GM12878 (cell line): ENCODE measurements at regions not wholly inside any gene's neighbourhood (a gene's known extent, or its start where the extent isn't known, plus 50 kb on each side); places are given as distances from the start of the nearest gene placed in this dataset.

Experiments
- ATAC-seq: fragments of 200-7000 bp; cut with Tn5 transposase; 3 replicates; pipeline ENCODE4 v1.9.1; 2020; ENCODE audit warnings: mild to moderate bottlenecking, moderate library complexity
- BruUV-seq: library from RNA; stranded (reverse); fragments of 400-500 nt; replicated peaks from 2 replicates; lab custom pipeline; 2021; lab: Mats Ljungman, UMichigan
- CTCF ChIA-PET: fragments of 300-600 bp; sonication (Branson Sonifier 250); formaldehyde crosslinking; extraction: SDS; loops from one replicate; lab custom pipeline; 2021; ENCODE audit warnings: inconsistent platforms; lab: Yijun Ruan, JAX
- POLR2A ChIA-PET: fragments of 350-600 bp; formaldehyde crosslinking; extraction: SDS; loops from one replicate; lab custom pipeline; 2021; ENCODE audit warnings: inconsistent platforms; lab: Charles Lee
- RAD21 ChIA-PET: fragments of 300-600 bp; sonication (Branson Sonifier 250); formaldehyde crosslinking; loops from one replicate; lab custom pipeline; 2023; ENCODE audit warnings: antibody characterized with exemption; ENCODE audit not compliant: unreplicated experiment; lab: Charles Lee
- SMC1A ChIA-PET: fragments of 300-600 bp; sonication (Branson Sonifier 250); formaldehyde crosslinking; loops from one replicate; lab custom pipeline; 2023; ENCODE audit not compliant: unreplicated experiment, uncharacterized antibody; lab: Charles Lee
- DNase-seq: peaks from one replicate; pipeline ENCODE4 v3.0.0-alpha.2; 2011; ENCODE audit warnings: low read depth, low spot score
- FAIRE-seq: peaks from 3 replicates; lab custom pipeline; 2011; peaks lifted over from hg19 to GRCh38; lab: Jason Lieb, UNC
- H2AFZ ChIP-seq: 2 replicates; pipeline ENCODE4 v1.6.0; 2011; ENCODE audit warnings: low read depth, low read length, control low read depth; ENCODE audit not compliant: control insufficient read depth
- H3K27ac ChIP-seq: 2 replicates; pipeline ENCODE4 v1.5.1; 2011; ENCODE audit warnings: control low read depth; ENCODE audit not compliant: control insufficient read depth, insufficient read depth
- H3K27me3 ChIP-seq, 2 experiments: replicated peaks in 1 of 2; 2 replicates each; pipeline versions ENCODE4 v1.6.0 to v1.6.1; 2011; ENCODE audit warnings: low read length in 1 of 2; ENCODE audit not compliant: control insufficient read depth in 2 of 2, insufficient read depth in 2 of 2
- H3K36me3 ChIP-seq, 2 experiments: 2 replicates each; pipeline ENCODE4 v1.5.1; 2011; ENCODE audit warnings: low read length in 1 of 2; ENCODE audit not compliant: control insufficient read depth in 2 of 2, insufficient read depth in 2 of 2
- H3K4me1 ChIP-seq: 2 replicates; pipeline ENCODE4 v1.6.1; 2011; ENCODE audit warnings: mild to moderate bottlenecking, low read length, moderate library complexity, mixed read lengths; ENCODE audit not compliant: control insufficient read depth, insufficient read depth
- H3K4me2 ChIP-seq: 2 replicates; pipeline ENCODE4 v1.6.0; 2011; ENCODE audit warnings: control low read depth; ENCODE audit not compliant: control insufficient read depth, insufficient read depth
- H3K4me3 ChIP-seq: fragments of 200-600 bp; sonication (generic); 2 replicates; pipeline ENCODE4 v1.5.1; 2016
- H3K79me2 ChIP-seq: 2 replicates; pipeline ENCODE4 v1.6.0; 2011; ENCODE audit warnings: low read length; ENCODE audit not compliant: control insufficient read depth, insufficient read depth
- H3K9ac ChIP-seq: 2 replicates; pipeline ENCODE4 v1.8.0; 2011; ENCODE audit warnings: low read length, control low read depth, mixed read lengths; ENCODE audit not compliant: control insufficient read depth, insufficient read depth
- H3K9me3 ChIP-seq: replicated peaks from 3 replicates; pipeline ENCODE4 v1.5.1; 2011; ENCODE audit warnings: mild to moderate bottlenecking, low read length; ENCODE audit not compliant: control insufficient read depth, insufficient read depth
- H4K20me1 ChIP-seq: 2 replicates; pipeline ENCODE4 v1.6.0; 2011; ENCODE audit not compliant: control insufficient read depth, insufficient read depth
- NFYA ChIP-seq: IDR thresholded peaks from 2 replicates; pipeline ENCODE4 v1.6.1; 2011; ENCODE audit warnings: low read depth, mild to moderate bottlenecking, low read length, improper control_type of control experiment, borderline replicate concordance
- NRF1 ChIP-seq: conservative IDR thresholded peaks from 2 replicates; pipeline ENCODE4 v1.6.1; 2011; ENCODE audit warnings: mild to moderate bottlenecking, low read depth, low read length, improper control_type of control experiment
- PAX8 ChIP-seq: fragments of 450-650 bp; IDR thresholded peaks from 2 replicates; pipeline ENCODE4 v1.6.1; 2017; ENCODE audit warnings: mild to moderate bottlenecking, moderate library complexity
- SPI1 ChIP-seq: IDR thresholded peaks from 2 replicates; pipeline ENCODE4 v1.6.1; 2011; ENCODE audit warnings: low read depth, mild to moderate bottlenecking, low read length, moderate library complexity, borderline replicate concordance; ENCODE audit not compliant: insufficient read depth
- ZNF384 ChIP-seq: IDR thresholded peaks from 2 replicates; pipeline ENCODE4 v1.6.1; 2012; ENCODE audit warnings: low read depth, mild to moderate bottlenecking, low read length, improper control_type of control experiment, borderline replicate concordance
- WGBS: methylation state at CpG from one replicate; pipeline ENCODE4 v1.1.6; 2016; ENCODE audit warnings: low lambda C conversion rate; ENCODE audit not compliant: insufficient replicate concordance, insufficient coverage; ENCODE audit errors: missing lambda C conversion rate; 5-methylcytosine and 5-hydroxymethylcytosine counted together
- in situ Hi-C: fragments of 300-500 bp; cut with MboI; formaldehyde crosslinking; loops from 9 replicates; pipeline ENCODE4 v1.14.3; 2018; ENCODE audit warnings: mixed read lengths
- intact Hi-C: fragments of 100-400 bp; cut with micrococcal nuclease; formaldehyde crosslinking; loops from one replicate; pipeline ENCODE4 v1.14.2; 2022; ENCODE audit not compliant: unreplicated experiment
- TF ChIP-seq, protein P1 (sequence below): fragments of 450-650 bp; IDR thresholded peaks from 2 replicates; pipeline ENCODE4 v1.6.1; 2016; ENCODE audit warnings: mild to moderate bottlenecking, moderate library complexity, borderline replicate concordance

GRCh38 chr4:85358831-85359230, 116.1 kb upstream of the ARHGAP24 start (continued):
- TF ChIP-seq, protein P1, sequence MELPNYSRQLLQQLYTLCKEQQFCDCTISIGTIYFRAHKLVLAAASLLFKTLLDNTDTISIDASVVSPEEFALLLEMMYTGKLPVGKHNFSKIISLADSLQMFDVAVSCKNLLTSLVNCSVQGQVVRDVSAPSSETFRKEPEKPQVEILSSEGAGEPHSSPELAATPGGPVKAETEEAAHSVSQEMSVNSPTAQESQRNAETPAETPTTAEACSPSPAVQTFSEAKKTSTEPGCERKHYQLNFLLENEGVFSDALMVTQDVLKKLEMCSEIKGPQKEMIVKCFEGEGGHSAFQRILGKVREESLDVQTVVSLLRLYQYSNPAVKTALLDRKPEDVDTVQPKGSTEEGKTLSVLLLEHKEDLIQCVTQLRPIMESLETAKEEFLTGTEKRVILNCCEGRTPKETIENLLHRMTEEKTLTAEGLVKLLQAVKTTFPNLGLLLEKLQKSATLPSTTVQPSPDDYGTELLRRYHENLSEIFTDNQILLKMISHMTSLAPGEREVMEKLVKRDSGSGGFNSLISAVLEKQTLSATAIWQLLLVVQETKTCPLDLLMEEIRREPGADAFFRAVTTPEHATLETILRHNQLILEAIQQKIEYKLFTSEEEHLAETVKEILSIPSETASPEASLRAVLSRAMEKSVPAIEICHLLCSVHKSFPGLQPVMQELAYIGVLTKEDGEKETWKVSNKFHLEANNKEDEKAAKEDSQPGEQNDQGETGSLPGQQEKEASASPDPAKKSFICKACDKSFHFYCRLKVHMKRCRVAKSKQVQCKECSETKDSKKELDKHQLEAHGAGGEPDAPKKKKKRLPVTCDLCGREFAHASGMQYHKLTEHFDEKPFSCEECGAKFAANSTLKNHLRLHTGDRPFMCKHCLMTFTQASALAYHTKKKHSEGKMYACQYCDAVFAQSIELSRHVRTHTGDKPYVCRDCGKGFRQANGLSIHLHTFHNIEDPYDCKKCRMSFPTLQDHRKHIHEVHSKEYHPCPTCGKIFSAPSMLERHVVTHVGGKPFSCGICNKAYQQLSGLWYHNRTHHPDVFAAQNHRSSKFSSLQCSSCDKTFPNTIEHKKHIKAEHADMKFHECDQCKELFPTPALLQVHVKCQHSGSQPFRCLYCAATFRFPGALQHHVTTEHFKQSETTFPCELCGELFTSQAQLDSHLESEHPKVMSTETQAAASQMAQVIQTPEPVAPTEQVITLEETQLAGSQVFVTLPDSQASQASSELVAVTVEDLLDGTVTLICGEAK: no peak
- TF ChIP-seq PAX8: no peak

GRCh38 chr4:85362550-85362949, 112.4 kb upstream of the ARHGAP24 start:
- BruUV-seq: no TSS peak
- Histone ChIP-seq H3K4me2 (no peak overlapping the region), H3K27ac (no peak overlapping the region), H3K4me1 (no peaks in the 10 kb centered on the region), H3K4me3 (no peak overlapping the region), H3K9me3 (no peaks in the 10 kb centered on the region), H2AFZ (no peak overlapping the region), H3K36me3 (no peaks in the 10 kb centered on the region)
- ChIA-PET CTCF (no interaction called here), POLR2A (no interaction called here)
- 0% methylated on average over 2 of the region's 2 CpGs for WGBS
- in situ Hi-C loops: no loop called here
- ATAC-seq (no peak), FAIRE-seq (no peak)
- intact Hi-C loops: no loop called here
- TF ChIP-seq NRF1 (no peak), SPI1 (no peak), ZNF384 (no peak), NFYA (no peak)
- TF ChIP-seq, all 136 proteins: peak for 0
- peaks cover 0 to 2% of the 10 kb centered on the region in 2 experiments; a peak in 1 of 4 replicates for H3K27me3 ChIP-seq
- DNase-seq: no peak
- H3K79me2 ChIP-seq: no peaks in the 10 kb centered on the region
- no peak overlapping the region for H3K9ac ChIP-seq
- ChIA-PET SMC1A (interaction anchor here (1.4 kb wide), 1 partner anchor 385 kb away, joined by 3 read pairs; no protein-coding TSS in a partner anchor), RAD21 (no interaction called here)
- H4K20me1 ChIP-seq: no peaks in the 10 kb centered on the region
